Tibial nerve (tissue), 4 donors: ENCODE measurements at regions not wholly inside any gene's neighbourhood (a gene's known extent, or its start where the extent isn't known, plus 50 kb on each side); places are given as distances from the start of the nearest gene placed in this dataset.

ENCODE experiments used
- DNase-seq, 2 donors: peaks; one replicate each; pipeline ENCODE4 v3.0.0-alpha.2; 2019; ENCODE audit warnings: low spot score in 2 of 2
- H3K27ac ChIP-seq, 4 donors: fragments of 200-600 bp; sonication (generic) in 3 of 4; one replicate each; pipeline ENCODE4 v1.5.1; 2017 to 2019; ENCODE audit warnings: mild to moderate bottlenecking in 1 of 4
- H3K27me3 ChIP-seq, 2 donors: fragments of 200-600 bp; sonication (generic) in 1 of 2; one replicate each; pipeline versions ENCODE4 v1.5.1 to v1.6.0; 2017 to 2019
- H3K36me3 ChIP-seq, 3 donors: fragments of 200-600 bp; sonication (generic); one replicate each; pipeline ENCODE4 v1.5.1; 2018 to 2019
- H3K4me1 ChIP-seq, 4 donors: fragments of 200-600 bp; sonication (generic) in 3 of 4; one replicate each; pipeline ENCODE4 v1.5.1; 2017 to 2019
- H3K4me3 ChIP-seq, 4 donors: fragments of 200-600 bp; sonication (generic) in 3 of 4; one replicate each; pipeline ENCODE4 v1.5.1; 2017 to 2019; ENCODE audit warnings: mild to moderate bottlenecking in 1 of 4, moderate library complexity in 1 of 4
- H3K9me3 ChIP-seq, 4 donors: fragments of 200-600 bp; sonication (generic) in 3 of 4; one replicate each; pipeline ENCODE4 v1.5.1; 2017 to 2019
- EP300 ChIP-seq, 2 donors: sonication (generic); formaldehyde crosslinking; IDR thresholded peaks; one replicate each; pipeline ENCODE4 v1.6.1; 2017; ENCODE audit warnings: antibody characterized with exemption in 2 of 2, mild to moderate bottlenecking in 1 of 2
- POLR2A ChIP-seq, 2 donors: fragments of 450-650 bp; IDR thresholded peaks; one replicate each; pipeline ENCODE4 v1.6.1; 2017; ENCODE audit warnings: antibody characterized with exemption in 2 of 2, mild to moderate bottlenecking in 2 of 2, moderate library complexity in 2 of 2
- WGBS, 2 donors: methylation state at CpG; one replicate each; pipeline ENCODE4 v1.1.5; 2018; 5-methylcytosine and 5-hydroxymethylcytosine counted together
- TF ChIP-seq, protein P1 (sequence below), 5 experiments: fragments of 200-600 bp in 3 of 5; fragments of 450-650 bp in 2 of 5; sonication (generic) in 3 of 5; IDR thresholded peaks; one replicate each; pipeline ENCODE4 v1.5.1; 2016 to 2019; ENCODE audit warnings: antibody characterized with exemption in 5 of 5, mild to moderate bottlenecking in 3 of 5, moderate library complexity in 2 of 5

- H3K27ac ChIP-seq: no peak overlapping the region
- DNase-seq: no peak
- TF ChIP-seq EP300 (IDR thresholded peaks at IDR 0.05) (no peak), POLR2A (IDR thresholded peaks at IDR 0.05) (no peak)
- TF ChIP-seq, protein P1, sequence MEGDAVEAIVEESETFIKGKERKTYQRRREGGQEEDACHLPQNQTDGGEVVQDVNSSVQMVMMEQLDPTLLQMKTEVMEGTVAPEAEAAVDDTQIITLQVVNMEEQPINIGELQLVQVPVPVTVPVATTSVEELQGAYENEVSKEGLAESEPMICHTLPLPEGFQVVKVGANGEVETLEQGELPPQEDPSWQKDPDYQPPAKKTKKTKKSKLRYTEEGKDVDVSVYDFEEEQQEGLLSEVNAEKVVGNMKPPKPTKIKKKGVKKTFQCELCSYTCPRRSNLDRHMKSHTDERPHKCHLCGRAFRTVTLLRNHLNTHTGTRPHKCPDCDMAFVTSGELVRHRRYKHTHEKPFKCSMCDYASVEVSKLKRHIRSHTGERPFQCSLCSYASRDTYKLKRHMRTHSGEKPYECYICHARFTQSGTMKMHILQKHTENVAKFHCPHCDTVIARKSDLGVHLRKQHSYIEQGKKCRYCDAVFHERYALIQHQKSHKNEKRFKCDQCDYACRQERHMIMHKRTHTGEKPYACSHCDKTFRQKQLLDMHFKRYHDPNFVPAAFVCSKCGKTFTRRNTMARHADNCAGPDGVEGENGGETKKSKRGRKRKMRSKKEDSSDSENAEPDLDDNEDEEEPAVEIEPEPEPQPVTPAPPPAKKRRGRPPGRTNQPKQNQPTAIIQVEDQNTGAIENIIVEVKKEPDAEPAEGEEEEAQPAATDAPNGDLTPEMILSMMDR (IDR thresholded peaks at IDR 0.05): no peak
- no peaks in the 10 kb centered on the region for H3K36me3 ChIP-seq
- H3K4me3 ChIP-seq: no peak overlapping the region
- WGBS, 2 donors: 54 to 59% methylated on average over 5 of the region's 5 CpGs
- H3K4me1 ChIP-seq: no peaks in the 10 kb centered on the region
- no peaks in the 10 kb centered on the region for H3K27me3 ChIP-seq
- H3K9me3 ChIP-seq: peaks cover 0 to 5% (median 0%) of the 10 kb centered on the region in 4 donors
These were observed 179.5 kb upstream of the SOX4 start for GRCh38 chr6:21414065-21414464.

DNA sequence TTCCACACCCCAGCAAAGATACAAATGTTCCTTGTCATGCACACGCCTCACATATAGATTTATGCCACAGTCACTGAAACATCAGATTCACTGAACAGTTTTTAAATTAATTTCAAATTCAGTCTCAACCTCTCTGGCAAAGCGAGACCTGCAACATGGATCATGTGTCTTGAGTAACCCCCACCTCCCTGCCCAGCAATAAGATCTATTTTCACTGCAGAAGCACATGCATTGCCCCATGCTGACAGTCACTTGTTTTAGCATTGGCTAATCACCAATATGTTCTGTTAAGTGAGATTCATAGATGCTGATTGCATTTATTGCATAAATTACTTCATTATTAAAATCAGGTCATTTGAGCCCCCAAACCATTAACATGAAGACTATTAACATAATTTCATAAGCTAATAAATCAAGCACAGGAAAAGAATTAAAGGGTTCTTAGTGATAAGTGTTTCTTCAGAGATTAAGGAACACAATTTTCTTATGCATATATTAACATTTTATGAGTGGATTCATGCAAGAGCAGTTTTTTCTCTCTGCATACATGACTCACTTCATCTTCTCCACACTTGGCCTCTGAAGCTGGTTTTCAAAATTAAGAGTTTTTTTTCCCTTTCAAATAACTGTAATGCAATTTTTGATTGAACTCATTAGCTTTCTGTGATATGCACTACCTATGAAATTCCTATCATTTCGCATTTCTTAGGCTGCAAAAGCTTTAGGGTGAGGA, 173.2 kb upstream of the SOX4 start:
- Histone ChIP-seq H3K9me3 (no peaks in the 10 kb centered on the region), H3K36me3 (no peaks in the 10 kb centered on the region), H3K27ac (no peak overlapping the region), H3K27me3 (no peaks in the 10 kb centered on the region), H3K4me3 (no peak overlapping the region), H3K4me1 (no peaks in the 10 kb centered on the region)
- WGBS, 2 donors: 83 to 90% methylated on average over 3 of the region's 3 CpGs
- TF ChIP-seq, protein P1 (IDR thresholded peaks at IDR 0.05): no peak
- TF ChIP-seq POLR2A (IDR thresholded peaks at IDR 0.05) (no peak), EP300 (IDR thresholded peaks at IDR 0.05) (no peak)
- DNase-seq: no peak

- H3K4me3 ChIP-seq: no peak overlapping the region
- DNase-seq: no peak
- H3K27me3 ChIP-seq: no peaks in the 10 kb centered on the region
- no peaks in the 10 kb centered on the region for H3K9me3 ChIP-seq
- no peaks in the 10 kb centered on the region for H3K4me1 ChIP-seq
- TF ChIP-seq EP300 (IDR thresholded peaks at IDR 0.05) (no peak), POLR2A (IDR thresholded peaks at IDR 0.05) (no peak)
- TF ChIP-seq, protein P1 (IDR thresholded peaks at IDR 0.05): no peak
- H3K27ac ChIP-seq: no peak overlapping the region
- H3K36me3 ChIP-seq: no peaks in the 10 kb centered on the region
- WGBS, 2 donors: 80 to 85% methylated on average over 6 of the region's 6 CpGs
These were observed 172.6 kb upstream of the SOX4 start for GRCh38 chr6:21420926-21421325.

DNA sequence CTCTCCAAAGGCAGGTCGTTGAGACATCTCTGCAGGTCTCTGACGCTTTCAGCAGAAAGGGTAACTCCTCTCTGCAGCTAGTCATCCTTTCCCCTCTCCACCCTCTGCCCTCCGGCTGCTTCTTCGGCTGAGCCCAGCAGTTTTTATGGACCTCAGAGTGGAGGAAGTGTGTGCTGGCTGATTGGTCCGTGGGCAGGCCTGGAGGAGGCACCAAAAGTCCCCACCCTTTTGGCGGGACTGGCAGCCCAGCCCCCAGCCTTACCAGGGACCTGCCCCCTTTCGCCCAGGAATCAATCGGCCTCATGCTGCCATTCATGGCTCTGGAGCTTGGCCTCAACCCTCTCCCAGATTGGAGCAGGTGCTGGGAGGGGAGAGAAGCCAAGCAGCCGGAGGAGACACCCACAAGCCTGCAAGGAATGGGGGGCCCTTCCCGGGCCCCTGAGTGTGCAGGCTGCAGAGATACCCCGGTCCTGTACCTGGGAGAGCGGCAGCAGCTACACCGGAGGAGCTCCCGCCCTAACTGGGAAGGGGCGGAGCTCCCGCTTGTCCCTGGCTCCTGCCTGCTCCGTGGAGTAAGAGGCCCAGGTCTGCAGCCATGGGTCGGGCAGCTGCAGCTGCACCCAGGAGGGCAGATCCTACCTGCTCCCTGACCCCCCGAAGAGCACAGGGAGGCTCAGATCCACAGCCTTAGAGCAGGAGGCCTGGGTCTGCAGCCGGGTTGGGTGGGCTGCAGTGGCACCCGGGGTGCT, 170.3 kb upstream of the SOX4 start:
- no peaks in the 10 kb centered on the region for H3K36me3 ChIP-seq
- H3K4me3 ChIP-seq: no peak overlapping the region
- H3K9me3 ChIP-seq: no peaks in the 10 kb centered on the region
- 86% methylated on average over 18 to 19 of the region's 21 CpGs for WGBS, 2 donors
- no peaks in the 10 kb centered on the region for H3K27me3 ChIP-seq
- DNase-seq: no peak
- H3K27ac ChIP-seq: no peak overlapping the region
- TF ChIP-seq, protein P1 (IDR thresholded peaks at IDR 0.05): no peak
- TF ChIP-seq POLR2A (IDR thresholded peaks at IDR 0.05) (no peak), EP300 (IDR thresholded peaks at IDR 0.05) (no peak)
- H3K4me1 ChIP-seq: no peaks in the 10 kb centered on the region

GRCh38 chr6:21426841-21427490, 166.6 kb upstream of the SOX4 start:
- 77 to 84% methylated on average over 8 of the region's 8 CpGs for WGBS, 2 donors
- H3K4me3 ChIP-seq: no peak overlapping the region
- TF ChIP-seq, protein P1 (IDR thresholded peaks at IDR 0.05): no peak
- TF ChIP-seq EP300 (IDR thresholded peaks at IDR 0.05) (no peak), POLR2A (IDR thresholded peaks at IDR 0.05) (no peak)

More at GRCh38 chr6:21426841-21427490, 166.6 kb upstream of the SOX4 start:
- Histone ChIP-seq H3K9me3 (no peaks in the 10 kb centered on the region), H3K36me3 (no peaks in the 10 kb centered on the region), H3K4me1 (no peaks in the 10 kb centered on the region), H3K27me3 (no peaks in the 10 kb centered on the region), H3K27ac (no peak overlapping the region)
- DNase-seq: no peak
